NT2/D1 (cell line): ENCODE measurements at regions not wholly inside any gene's neighbourhood (a gene's known extent, or its start where the extent isn't known, plus 50 kb on each side); places are given as distances from the start of the nearest gene placed in this dataset.

Source experiments
- SUZ12 ChIP-seq: IDR thresholded peaks from 2 replicates; pipeline ENCODE4 v1.6.1; 2011; ENCODE audit not compliant: insufficient read length, insufficient read depth; ENCODE audit errors: extremely low read depth
- YY1 ChIP-seq: IDR thresholded peaks from 2 replicates; pipeline ENCODE4 v1.6.1; 2011; ENCODE audit not compliant: insufficient read length, insufficient read depth

DNA sequence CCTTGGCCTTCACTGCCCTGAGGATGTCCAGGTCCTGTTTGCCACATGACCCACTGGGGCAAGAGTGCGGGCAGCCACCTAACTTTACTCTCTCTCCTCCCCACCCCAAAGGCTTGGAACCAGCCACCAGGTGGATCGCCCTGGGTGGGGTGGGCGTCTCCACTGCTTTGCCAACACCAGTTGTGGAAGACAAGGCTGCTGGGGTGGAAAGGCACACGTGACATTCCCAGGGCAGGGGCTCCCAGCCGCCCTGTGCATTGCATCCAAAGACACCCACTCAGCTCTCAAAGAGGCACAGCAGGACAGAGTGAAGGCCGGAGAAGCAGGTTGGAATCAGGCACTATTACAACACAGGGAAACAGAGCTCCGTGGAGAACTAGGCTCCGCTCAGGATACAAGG, 162.2 kb downstream of the OLFM1 start:
- TF ChIP-seq YY1 (no peak), SUZ12 (no peak)
